H54 (cell line): ENCODE measurements at regions not wholly inside any gene's neighbourhood (a gene's known extent, or its start where the extent isn't known, plus 50 kb on each side); places are given as distances from the start of the nearest gene placed in this dataset.
A peak's percentile ranks its signal among the peaks of the same experiment; 100 is the strongest.

Experiments
- DNase-seq: peaks from one replicate; pipeline ENCODE4 v3.0.0; 2011; ENCODE audit warnings: low spot score, mixed read lengths; ENCODE audit not compliant: insufficient read length
- FAIRE-seq: peaks from 3 replicates; lab custom pipeline; 2011; peaks lifted over from hg19 to GRCh38; lab: Jason Lieb, UNC
- POLR2A ChIP-seq: IDR thresholded peaks from 2 replicates; pipeline ENCODE4 v1.6.1; 2011; ENCODE audit warnings: low read depth, mild to moderate bottlenecking, low read length

DNA sequence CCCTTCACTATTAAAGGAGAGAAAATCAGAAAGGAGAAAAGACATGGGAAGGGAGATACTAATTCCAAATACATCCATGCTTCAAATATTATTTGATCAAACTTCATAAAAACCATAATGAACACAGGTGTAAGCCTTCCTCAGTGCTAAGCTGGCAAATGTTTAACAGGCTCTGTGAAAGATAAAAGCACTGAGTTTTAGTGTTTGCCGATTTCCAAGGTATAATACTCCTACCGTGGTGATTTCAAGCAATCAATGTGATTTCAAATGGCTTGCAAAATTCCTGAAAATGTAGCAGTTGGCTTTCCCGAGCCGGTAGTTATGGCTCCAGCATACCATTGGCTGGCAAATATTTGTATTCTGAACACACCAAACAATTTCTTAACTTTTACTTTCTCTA, 732.3 kb upstream of the GOLIM4 start:
- no peak for TF ChIP-seq POLR2A

GRCh38 chr3:168824107-168824506, 728.4 kb upstream of the GOLIM4 start:
- no peak for TF ChIP-seq POLR2A
- FAIRE-seq (no peak), DNase-seq (no peak)

More for the DNA sequence above, 732.3 kb upstream of the GOLIM4 start:
- no peak for DNase-seq
- FAIRE-seq, result no peak

DNA sequence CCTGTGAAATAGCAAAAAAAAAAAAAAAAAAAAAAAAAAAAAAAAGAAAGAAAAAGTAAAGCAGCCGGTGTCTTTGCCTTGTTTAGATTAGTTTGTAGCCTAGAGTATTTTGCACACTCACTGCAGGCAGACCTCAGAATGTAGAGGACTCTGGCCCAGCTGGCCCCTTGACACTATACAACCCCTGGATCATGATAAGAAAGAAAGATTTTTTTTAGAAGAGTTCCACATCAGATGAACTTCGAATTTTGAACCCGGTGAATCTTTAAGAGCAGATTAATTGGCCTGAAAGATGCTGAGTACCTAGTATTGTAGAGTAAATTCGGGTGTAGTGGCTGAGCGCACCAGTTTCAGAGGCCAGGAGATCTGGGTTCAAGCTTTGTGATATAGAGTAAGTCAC, 727.7 kb upstream of the GOLIM4 start:
- DNase-seq, result no peak
- TF ChIP-seq POLR2A, result no peak
- no peak for FAIRE-seq

GRCh38 chr3:168820810-168821415, 725.2 kb upstream of the GOLIM4 start:
- no peak for FAIRE-seq
- DNase-seq, result no peak
- TF ChIP-seq POLR2A, result no peak

DNA sequence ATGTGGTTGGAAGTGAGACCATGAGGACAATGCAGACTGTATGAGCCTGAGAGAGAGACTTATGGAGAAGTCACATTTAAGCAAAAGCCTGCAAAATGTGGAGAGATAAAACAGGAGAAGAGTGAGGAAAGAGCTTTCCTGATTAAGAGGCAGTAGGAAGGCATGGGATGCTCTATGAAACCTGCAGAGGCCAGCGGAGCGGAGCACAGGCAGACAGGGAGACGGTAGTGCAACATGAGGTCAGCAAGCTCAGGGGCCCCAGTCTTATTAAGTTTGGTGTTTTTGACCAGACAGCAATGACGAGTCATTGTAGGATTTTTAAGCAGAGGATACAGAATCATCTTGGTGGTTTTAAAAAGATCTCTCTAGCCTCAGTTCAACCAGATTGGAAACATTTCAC, 721.5 kb upstream of the GOLIM4 start:
- FAIRE-seq, result no peak
- no peak for TF ChIP-seq POLR2A
- DNase-seq, result no peak

DNA sequence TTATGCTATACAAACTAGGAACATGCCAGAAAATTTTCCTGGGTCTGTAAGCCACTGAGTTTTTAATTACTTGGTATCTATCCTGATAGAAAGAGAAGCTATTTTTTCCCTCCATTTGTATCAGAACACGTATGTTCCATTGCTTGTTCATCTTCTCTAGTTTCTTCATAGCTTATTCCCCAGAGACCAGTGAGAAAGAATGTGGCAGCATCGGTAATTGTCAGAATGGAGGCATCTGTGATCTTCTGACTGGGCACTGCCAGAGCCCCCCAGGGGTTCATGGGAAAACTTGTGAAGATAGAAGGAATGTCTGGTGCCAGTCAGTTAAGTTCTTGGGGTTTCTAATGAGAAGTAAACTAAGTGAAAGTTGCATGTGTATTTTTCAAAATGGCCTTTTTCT, 720.2 kb upstream of the GOLIM4 start:
- no peak for FAIRE-seq
- no peak for DNase-seq
- TF ChIP-seq POLR2A, result no peak

DNA sequence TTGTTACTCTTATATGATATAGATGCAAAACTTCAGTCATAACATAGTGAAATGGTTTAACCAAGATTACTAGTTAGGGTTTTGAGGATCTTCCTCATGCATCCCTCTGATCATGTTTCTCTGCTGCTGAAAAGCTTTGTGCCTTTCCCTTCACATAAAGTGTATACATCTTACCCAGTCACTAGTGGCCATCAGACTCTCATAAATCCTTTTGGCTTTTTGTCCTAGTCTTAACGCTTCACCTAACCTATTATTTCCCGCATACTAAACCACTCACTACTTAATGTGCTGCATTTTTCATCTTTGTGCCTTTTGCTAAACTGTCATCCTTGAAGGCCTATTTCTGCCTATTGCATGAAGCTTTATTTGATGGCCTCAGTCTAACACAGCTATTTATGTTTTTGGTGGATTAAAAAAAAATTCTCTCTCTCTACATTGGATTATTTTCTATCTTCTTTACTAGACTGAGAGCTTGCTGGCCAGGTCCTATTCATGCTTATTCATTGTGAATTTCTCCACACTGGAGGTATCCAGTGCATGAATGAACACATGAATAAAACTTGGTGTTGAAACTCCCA, 717.6 kb upstream of the GOLIM4 start:
- DNase-seq (no peak), FAIRE-seq (no peak)
- TF ChIP-seq POLR2A, result no peak

DNA sequence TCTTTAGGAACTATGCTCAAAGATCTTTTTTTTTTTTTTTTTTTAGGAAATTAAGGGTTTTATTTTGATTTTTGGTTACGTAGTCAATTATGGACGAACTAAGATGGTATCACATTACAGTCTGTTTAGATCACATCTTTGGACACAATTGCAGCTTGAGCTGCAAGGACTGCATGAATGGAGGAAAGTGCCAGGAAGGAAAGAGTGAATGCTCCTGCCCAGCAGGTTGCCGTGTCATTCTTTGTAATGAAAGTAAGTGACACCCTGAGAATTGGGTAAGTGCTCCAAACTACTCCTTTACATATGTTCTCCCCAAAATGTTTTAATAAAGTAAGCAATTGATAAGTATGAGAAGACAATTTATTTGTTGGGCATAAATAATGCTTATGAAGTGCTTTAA, 716.5 kb upstream of the GOLIM4 start:
- FAIRE-seq, result no peak
- TF ChIP-seq POLR2A, result no peak
- no peak for DNase-seq

GRCh38 chr3:168808596-168808995, 712.9 kb upstream of the GOLIM4 start:
- no peak for TF ChIP-seq POLR2A
- DNase-seq (no peak), FAIRE-seq (no peak)

DNA sequence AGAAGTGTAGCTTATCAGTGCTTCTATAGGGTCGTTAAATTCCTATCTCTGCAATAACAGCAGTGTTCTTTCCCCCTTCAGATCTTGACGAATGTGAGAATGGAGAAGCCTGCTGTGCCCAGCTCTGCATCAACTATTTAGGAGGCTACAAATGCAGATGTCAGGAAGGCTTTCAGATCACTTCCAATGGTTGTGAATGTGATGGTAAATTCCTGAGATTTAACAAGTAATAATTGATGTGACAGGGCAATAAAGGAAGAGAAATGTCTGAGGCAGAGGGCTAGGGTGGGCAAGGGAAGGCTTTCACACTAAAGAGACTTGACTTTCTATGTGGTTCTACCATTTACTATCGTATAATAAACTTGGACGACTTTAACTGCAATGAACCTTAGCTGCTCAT, 711.7 kb upstream of the GOLIM4 start:
- TF ChIP-seq POLR2A, result no peak
- FAIRE-seq, result no peak
- no peak for DNase-seq

- DNase-seq (no peak), FAIRE-seq (no peak)
- no peak for TF ChIP-seq POLR2A
These were observed 711.1 kb upstream of the GOLIM4 start for GRCh38 chr3:168806871-168807270.

- no peak for TF ChIP-seq POLR2A
- FAIRE-seq (no peak), DNase-seq (no peak)
These were observed 707.8 kb upstream of the GOLIM4 start for GRCh38 chr3:168803536-168803935.

DNA sequence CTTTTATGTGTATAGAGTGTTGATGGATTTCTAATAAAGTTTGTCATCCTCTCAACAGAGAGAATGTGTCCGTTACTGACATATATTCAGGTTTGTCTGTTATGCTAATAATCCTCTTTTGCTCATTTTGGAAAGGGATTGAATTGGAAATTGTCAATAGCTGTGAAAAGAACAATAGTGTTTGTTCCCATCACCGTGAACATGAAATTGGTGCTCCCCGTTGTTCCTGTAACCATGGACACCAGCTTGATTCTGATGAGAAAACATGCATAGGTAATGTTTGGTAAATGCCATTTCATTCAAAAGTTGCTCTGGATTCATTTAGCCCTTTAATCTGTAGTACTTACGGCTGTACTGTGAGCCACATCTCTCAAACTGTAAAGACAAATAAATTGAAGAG, 707.0 kb upstream of the GOLIM4 start:
- TF ChIP-seq POLR2A, result no peak
- no peak for DNase-seq
- no peak for FAIRE-seq

DNA sequence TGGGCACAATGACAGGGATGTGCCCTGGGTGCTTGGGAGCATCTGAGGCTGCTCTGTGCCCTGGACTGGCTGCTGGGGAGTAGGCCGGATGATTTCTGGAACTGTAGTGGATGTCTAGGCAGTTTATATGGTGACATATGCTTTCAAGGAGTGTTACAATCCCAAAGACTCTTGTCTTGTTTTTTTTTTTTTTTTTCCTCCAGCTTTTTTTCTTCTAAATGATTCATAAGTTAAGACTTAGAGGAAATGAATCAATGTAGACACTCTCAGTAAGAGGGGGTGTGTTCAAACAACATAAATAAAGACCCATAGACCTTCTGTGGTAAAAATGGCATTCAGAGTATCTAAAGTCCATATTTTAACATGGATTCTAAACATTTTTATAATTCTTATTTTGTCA, 706.1 kb upstream of the GOLIM4 start:
- no peak for TF ChIP-seq POLR2A
- peak; percentile 8 for DNase-seq
- FAIRE-seq, result no peak

DNA sequence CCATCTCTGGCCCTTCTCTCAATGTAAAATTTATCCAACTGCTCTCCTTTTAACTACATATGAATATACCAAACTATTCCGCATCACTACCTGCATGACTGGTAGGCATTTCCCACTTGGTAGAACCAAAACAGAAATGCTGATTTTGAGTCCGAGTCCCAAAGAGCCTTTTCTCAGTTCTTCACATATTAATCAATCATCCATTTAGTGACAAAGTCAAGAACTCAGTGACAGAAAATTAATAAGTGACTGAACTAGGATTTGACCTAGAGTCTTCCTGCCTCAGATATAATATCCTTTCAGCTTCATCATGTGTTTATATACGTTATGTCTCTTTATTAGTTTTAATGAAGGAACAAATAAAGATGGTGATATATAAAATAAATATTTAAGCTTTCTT, 700.6 kb upstream of the GOLIM4 start:
- FAIRE-seq, result no peak

GRCh38 chr3:168794427-168794826, 698.7 kb upstream of the GOLIM4 start:
- DNase-seq (no peak), FAIRE-seq (no peak)
- TF ChIP-seq POLR2A, result no peak

More for the DNA sequence above, 700.6 kb upstream of the GOLIM4 start:
- no peak for TF ChIP-seq POLR2A
- DNase-seq, result no peak
